PFSK-1 (cell line): ENCODE measurements at regions not wholly inside any gene's neighbourhood (a gene's known extent, or its start where the extent isn't known, plus 50 kb on each side); places are given as distances from the start of the nearest gene placed in this dataset.

Experiments used
- FOXP2 ChIP-seq: optimal IDR thresholded peaks from 2 replicates; pipeline ENCODE3; 2011; ENCODE audit warnings: borderline replicate concordance, control low read depth, inconsistent platforms; ENCODE audit not compliant: insufficient read depth; ENCODE audit errors: extremely low read length, extremely low read depth
- POLR2AphosphoS5 ChIP-seq: IDR thresholded peaks from 2 replicates; pipeline ENCODE4 v1.6.1; 2012; ENCODE audit warnings: low read depth, mild to moderate bottlenecking, control low read depth, low read length, moderate library complexity
- SIN3A ChIP-seq: IDR thresholded peaks from 2 replicates; pipeline ENCODE4 v1.6.1; 2012; ENCODE audit warnings: mild to moderate bottlenecking, low read length, moderate library complexity, borderline replicate concordance; ENCODE audit not compliant: insufficient read depth
- TAF1 ChIP-seq: IDR thresholded peaks from 2 replicates; pipeline ENCODE4 v1.6.1; 2012; ENCODE audit warnings: low read length, control low read depth, borderline replicate concordance; ENCODE audit not compliant: insufficient read depth
- TF ChIP-seq, protein P1 (sequence below), 2 experiments: IDR thresholded peaks; 2 replicates each; pipeline versions ENCODE4 v1.6.1 to v1.8.0; 2011 to 2012; ENCODE audit warnings: low read depth in 2 of 2, low read length in 2 of 2, control low read depth in 1 of 2, inconsistent platforms in 1 of 2, mild to moderate bottlenecking in 1 of 2, moderate library complexity in 1 of 2; ENCODE audit not compliant: insufficient read depth in 1 of 2

GRCh38 chr21:28338701-28339305 lies 653.9 kb downstream of the LTN1 start:
- TF ChIP-seq SIN3A (no peak), FOXP2 (no peak), TAF1 (no peak), POLR2AphosphoS5 (no peak)
- TF ChIP-seq, protein P1, sequence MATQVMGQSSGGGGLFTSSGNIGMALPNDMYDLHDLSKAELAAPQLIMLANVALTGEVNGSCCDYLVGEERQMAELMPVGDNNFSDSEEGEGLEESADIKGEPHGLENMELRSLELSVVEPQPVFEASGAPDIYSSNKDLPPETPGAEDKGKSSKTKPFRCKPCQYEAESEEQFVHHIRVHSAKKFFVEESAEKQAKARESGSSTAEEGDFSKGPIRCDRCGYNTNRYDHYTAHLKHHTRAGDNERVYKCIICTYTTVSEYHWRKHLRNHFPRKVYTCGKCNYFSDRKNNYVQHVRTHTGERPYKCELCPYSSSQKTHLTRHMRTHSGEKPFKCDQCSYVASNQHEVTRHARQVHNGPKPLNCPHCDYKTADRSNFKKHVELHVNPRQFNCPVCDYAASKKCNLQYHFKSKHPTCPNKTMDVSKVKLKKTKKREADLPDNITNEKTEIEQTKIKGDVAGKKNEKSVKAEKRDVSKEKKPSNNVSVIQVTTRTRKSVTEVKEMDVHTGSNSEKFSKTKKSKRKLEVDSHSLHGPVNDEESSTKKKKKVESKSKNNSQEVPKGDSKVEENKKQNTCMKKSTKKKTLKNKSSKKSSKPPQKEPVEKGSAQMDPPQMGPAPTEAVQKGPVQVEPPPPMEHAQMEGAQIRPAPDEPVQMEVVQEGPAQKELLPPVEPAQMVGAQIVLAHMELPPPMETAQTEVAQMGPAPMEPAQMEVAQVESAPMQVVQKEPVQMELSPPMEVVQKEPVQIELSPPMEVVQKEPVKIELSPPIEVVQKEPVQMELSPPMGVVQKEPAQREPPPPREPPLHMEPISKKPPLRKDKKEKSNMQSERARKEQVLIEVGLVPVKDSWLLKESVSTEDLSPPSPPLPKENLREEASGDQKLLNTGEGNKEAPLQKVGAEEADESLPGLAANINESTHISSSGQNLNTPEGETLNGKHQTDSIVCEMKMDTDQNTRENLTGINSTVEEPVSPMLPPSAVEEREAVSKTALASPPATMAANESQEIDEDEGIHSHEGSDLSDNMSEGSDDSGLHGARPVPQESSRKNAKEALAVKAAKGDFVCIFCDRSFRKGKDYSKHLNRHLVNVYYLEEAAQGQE (IDR thresholded peaks at IDR 0.05; ENCODE audit: insufficient read depth in 1 of 2, low read depth in 2 of 2, low read length in 2 of 2) = no peak

DNA sequence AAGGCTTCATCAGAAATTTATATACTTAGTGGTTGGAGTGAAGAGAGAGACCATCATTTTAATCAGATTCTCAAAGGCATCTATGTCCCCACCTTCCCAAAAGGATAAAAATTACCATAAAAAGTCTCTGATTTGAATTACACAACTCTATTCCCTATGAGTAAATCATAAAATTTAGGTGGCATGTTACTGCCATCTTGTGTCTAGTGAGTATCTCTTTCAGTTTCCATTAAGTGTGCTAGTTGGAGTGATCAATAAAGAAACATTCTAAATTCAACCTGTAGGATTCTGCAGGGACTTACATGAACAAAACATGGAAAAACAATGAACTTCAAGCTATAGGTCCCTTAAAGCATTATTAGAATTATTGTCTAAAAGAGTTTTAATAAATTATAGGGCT lies 655.4 kb downstream of the LTN1 start:
- TF ChIP-seq, protein P1 (IDR thresholded peaks at IDR 0.05; ENCODE audit: insufficient read depth in 1 of 2, low read depth in 2 of 2, low read length in 2 of 2) = no peak
- no peak for TF ChIP-seq POLR2AphosphoS5
- TF ChIP-seq SIN3A = no peak
- no peak for TF ChIP-seq TAF1

DNA sequence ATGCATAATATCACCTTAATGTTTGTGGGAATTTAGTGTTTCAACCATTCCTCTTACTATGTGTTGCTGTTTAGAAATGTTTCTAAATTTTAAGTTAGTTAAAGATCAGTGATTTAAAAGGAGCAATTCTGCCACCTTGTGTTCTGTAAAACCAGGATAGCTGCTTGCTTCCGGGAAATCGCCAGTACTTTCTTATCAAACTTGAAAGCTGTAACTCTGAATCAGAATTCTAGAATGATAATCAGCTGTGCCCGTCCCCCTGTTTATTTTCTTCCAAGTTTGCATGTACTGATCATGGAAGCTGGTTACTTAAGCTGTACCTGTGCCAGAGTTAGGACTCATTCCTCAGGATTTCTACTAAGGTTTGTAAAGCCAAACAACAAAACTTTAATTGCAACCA lies 656.4 kb downstream of the LTN1 start:
- TF ChIP-seq POLR2AphosphoS5 (no peak), TAF1 (no peak), FOXP2 (no peak), SIN3A (no peak)
- TF ChIP-seq, protein P1 (IDR thresholded peaks at IDR 0.05; ENCODE audit: insufficient read depth in 1 of 2, low read depth in 2 of 2, low read length in 2 of 2) = no peak

GRCh38 chr21:28334407-28334806 lies 658.3 kb downstream of the LTN1 start:
- TF ChIP-seq POLR2AphosphoS5 (no peak), TAF1 (no peak), FOXP2 (no peak), SIN3A (no peak)
- TF ChIP-seq, protein P1 (IDR thresholded peaks at IDR 0.05; ENCODE audit: insufficient read depth in 1 of 2, low read depth in 2 of 2, low read length in 2 of 2) = no peak

GRCh38 chr21:28333578-28334075 lies 659.0 kb downstream of the LTN1 start:
- TF ChIP-seq TAF1 (no peak), SIN3A (no peak), POLR2AphosphoS5 (no peak), FOXP2 (no peak)
- TF ChIP-seq, protein P1 (IDR thresholded peaks at IDR 0.05; ENCODE audit: insufficient read depth in 1 of 2, low read depth in 2 of 2, low read length in 2 of 2) = no peak
